Activated CD8-positive, alpha-beta T cell treated with anti-CD3 and anti-CD28 coated beads for 36 hours (primary cell): ENCODE measurements at regions not wholly inside any gene's neighbourhood (a gene's known extent, or its start where the extent isn't known, plus 50 kb on each side); places are given as distances from the start of the nearest gene placed in this dataset.

ENCODE experiments used
- ATAC-seq: fragments of 200-7000 bp; cut with Tn5 transposase; one replicate; pipeline ENCODE4 v1.10.0; 2021; ENCODE audit warnings: mild to moderate bottlenecking, moderate library complexity
- CTCF ChIA-PET: fragments of 350-600 bp; sonication (Branson Sonifier 250); formaldehyde crosslinking; loops from one replicate; lab custom pipeline; 2021; ENCODE audit warnings: antibody characterized with exemption; lab: Charles Lee
- POLR2A ChIA-PET: fragments of 350-600 bp; sonication (Branson Sonifier 250); formaldehyde crosslinking; loops from one replicate; lab custom pipeline; 2021; ENCODE audit warnings: antibody characterized with exemption; lab: Charles Lee
- DNase-seq: peaks from one replicate; pipeline ENCODE4 v3.0.0-alpha.2; 2020
- H3K27ac Mint-ChIP-seq: one replicate; pipeline ENCODE4 v1.8.0; 2021; ENCODE audit warnings: mild to moderate bottlenecking, mixed read lengths
- H3K27me3 Mint-ChIP-seq: one replicate; pipeline ENCODE4 v1.8.0; 2021; ENCODE audit warnings: mixed read lengths
- H3K36me3 Mint-ChIP-seq: one replicate; pipeline ENCODE4 v1.8.0; 2021; ENCODE audit warnings: low read depth, mixed read lengths
- H3K4me1 Mint-ChIP-seq: one replicate; pipeline ENCODE4 v1.8.0; 2021; ENCODE audit warnings: low read depth, mixed read lengths
- H3K4me3 Mint-ChIP-seq: one replicate; pipeline ENCODE4 v1.8.0; 2021; ENCODE audit warnings: mild to moderate bottlenecking, moderate library complexity, mixed read lengths
- H3K9me3 Mint-ChIP-seq: one replicate; pipeline ENCODE4 v1.8.0; 2021; ENCODE audit warnings: mixed read lengths
- CTCF ChIP-seq: fragments of 200-600 bp; IDR thresholded peaks from one replicate; pipeline ENCODE4 v1.8.0; 2022; ENCODE audit warnings: antibody characterized with exemption, mild to moderate bottlenecking
- intact Hi-C: fragments of 100-400 bp; cut with micrococcal nuclease; formaldehyde crosslinking; loops from one replicate; pipeline ENCODE4 v1.10.0; 2022

GRCh38 chr2:65634304-65634703, 201.9 kb upstream of the SPRED2 start:
- DNase-seq, result no peak
- ChIA-PET POLR2A (no interaction called here), CTCF (no interaction called here)
- intact Hi-C loops, result no loop called here
- Mint-ChIP-seq H3K27ac (no peak overlapping the region), H3K4me1 (no peaks in the 10 kb centered on the region), H3K36me3 (no peaks in the 10 kb centered on the region), H3K4me3 (no peak overlapping the region), H3K27me3 (peaks cover 11% of the 10 kb centered on the region), H3K9me3 (no peaks in the 10 kb centered on the region)
- no peak for TF ChIP-seq CTCF
- no peak for ATAC-seq

GRCh38 chr2:65630643-65631042, 198.2 kb upstream of the SPRED2 start:
- peaks cover 6% of the 10 kb centered on the region for H3K27me3 Mint-ChIP-seq
- H3K4me3 Mint-ChIP-seq, result no peak overlapping the region
- H3K27ac Mint-ChIP-seq, result no peak overlapping the region
- ChIA-PET POLR2A (no interaction called here), CTCF (interaction anchor here (1.1 kb wide), 1 partner anchor 10 kb away, joined by 4 read pairs; no protein-coding TSS in a partner anchor)
- ATAC-seq (no peak), DNase-seq (no peak)
- TF ChIP-seq CTCF, result no peak
- H3K9me3 Mint-ChIP-seq, result no peaks in the 10 kb centered on the region
- intact Hi-C loops, result no loop called here
- no peaks in the 10 kb centered on the region for H3K4me1 Mint-ChIP-seq
- no peaks in the 10 kb centered on the region for H3K36me3 Mint-ChIP-seq

GRCh38 chr2:65628156-65628555, 195.8 kb upstream of the SPRED2 start:
- Mint-ChIP-seq H3K27me3 (peaks cover 6% of the 10 kb centered on the region), H3K27ac (no peak overlapping the region), H3K9me3 (no peaks in the 10 kb centered on the region), H3K4me1 (peaks cover 2% of the 10 kb centered on the region), H3K36me3 (no peaks in the 10 kb centered on the region), H3K4me3 (no peak overlapping the region)
- DNase-seq (no peak), ATAC-seq (no peak)
- ChIA-PET CTCF (interaction anchor here (1.8 kb wide), 1 partner anchor 12 kb away, joined by 5 read pairs; no protein-coding TSS in a partner anchor), POLR2A (interaction anchor here (0.7 kb wide), 1 partner anchor 277 kb away, joined by 3 read pairs; no protein-coding TSS in a partner anchor)
- intact Hi-C loops, result no loop called here
- no peak for TF ChIP-seq CTCF

GRCh38 chr2:65626831-65627230, 194.4 kb upstream of the SPRED2 start:
- POLR2A ChIA-PET, result no interaction called here

GRCh38 chr2:65625982-65626381, 193.6 kb upstream of the SPRED2 start:
- CTCF ChIA-PET, result no interaction called here
- no peak overlapping the region for H3K4me3 Mint-ChIP-seq
- H3K9me3 Mint-ChIP-seq, result no peaks in the 10 kb centered on the region
- intact Hi-C loops, result no loop called here
- DNase-seq (no peak), ATAC-seq (no peak)
- POLR2A ChIA-PET, result no interaction called here
- no peaks in the 10 kb centered on the region for H3K36me3 Mint-ChIP-seq
- peaks cover 7% of the 10 kb centered on the region for H3K4me1 Mint-ChIP-seq
- no peak for TF ChIP-seq CTCF
- peaks cover 16% of the 10 kb centered on the region for H3K27me3 Mint-ChIP-seq
- H3K27ac Mint-ChIP-seq, result no peak overlapping the region

More at GRCh38 chr2:65626831-65627230, 194.4 kb upstream of the SPRED2 start:
- TF ChIP-seq CTCF, result no peak
- H3K4me1 Mint-ChIP-seq, result peaks cover 7% of the 10 kb centered on the region
- no peak overlapping the region for H3K4me3 Mint-ChIP-seq
- DNase-seq, result no peak
- intact Hi-C loops, result no loop called here
- no peak for ATAC-seq
- no peaks in the 10 kb centered on the region for H3K9me3 Mint-ChIP-seq
- H3K27ac Mint-ChIP-seq, result no peak overlapping the region
- CTCF ChIA-PET, result interaction anchor here (1.8 kb wide), 1 partner anchor 14 kb away, joined by 5 read pairs; no protein-coding TSS in a partner anchor
- H3K27me3 Mint-ChIP-seq, result peaks cover 16% of the 10 kb centered on the region
- H3K36me3 Mint-ChIP-seq, result no peaks in the 10 kb centered on the region
